ENCODE measurements at regions not wholly inside any gene's neighbourhood (a gene's known extent, or its start where the extent isn't known, plus 50 kb on each side); places are given as distances from the start of the nearest gene placed in this dataset.
A peak's percentile ranks its signal among the peaks of the same experiment; 100 is the strongest.

DNA sequence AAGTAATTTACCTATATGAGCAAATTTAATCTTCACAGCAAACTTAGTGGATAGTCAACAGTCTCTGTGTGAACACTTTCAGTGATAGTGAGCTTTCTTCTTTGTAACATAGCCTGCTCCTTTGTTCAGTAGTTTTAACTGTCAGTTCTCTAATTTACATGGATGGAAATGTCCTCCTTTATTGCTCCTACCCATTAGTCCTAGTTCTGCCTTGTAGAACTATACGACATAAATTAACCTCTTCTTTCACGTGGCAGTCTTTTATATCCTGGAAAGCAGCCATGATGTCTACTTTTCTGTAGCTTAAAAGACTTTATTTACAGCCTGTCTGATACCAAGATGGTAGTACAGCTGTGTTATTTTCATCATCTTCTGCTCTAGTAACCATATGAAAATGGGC, 143.6 kb downstream of the TANC2 start (continued):
- TF ChIP-seq, protein P1, sequence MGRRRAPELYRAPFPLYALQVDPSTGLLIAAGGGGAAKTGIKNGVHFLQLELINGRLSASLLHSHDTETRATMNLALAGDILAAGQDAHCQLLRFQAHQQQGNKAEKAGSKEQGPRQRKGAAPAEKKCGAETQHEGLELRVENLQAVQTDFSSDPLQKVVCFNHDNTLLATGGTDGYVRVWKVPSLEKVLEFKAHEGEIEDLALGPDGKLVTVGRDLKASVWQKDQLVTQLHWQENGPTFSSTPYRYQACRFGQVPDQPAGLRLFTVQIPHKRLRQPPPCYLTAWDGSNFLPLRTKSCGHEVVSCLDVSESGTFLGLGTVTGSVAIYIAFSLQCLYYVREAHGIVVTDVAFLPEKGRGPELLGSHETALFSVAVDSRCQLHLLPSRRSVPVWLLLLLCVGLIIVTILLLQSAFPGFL (CRISPR knock-in tag; IDR thresholded peaks at IDR 0.05; ENCODE audit: borderline replicate concordance): no peak

DNA sequence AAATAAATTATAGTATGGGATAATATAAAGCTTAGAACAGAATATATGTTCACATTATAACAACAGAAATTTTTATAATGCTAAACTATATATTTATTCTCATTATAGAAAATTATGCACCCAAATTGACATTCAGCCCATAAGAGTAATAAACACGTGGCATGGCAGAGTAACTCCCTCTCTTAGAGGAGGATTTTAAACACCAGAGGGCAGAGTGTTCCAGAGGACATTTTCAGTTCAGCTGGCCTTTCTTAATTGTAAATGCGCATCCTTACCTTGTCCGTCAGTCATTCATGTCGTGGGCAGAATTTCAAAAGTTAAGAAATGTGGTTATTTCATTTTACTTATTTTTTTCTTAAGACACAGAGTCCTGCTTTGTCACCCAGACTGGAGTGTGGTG, 147.1 kb downstream of the TANC2 start:
- ATAC-seq: no peak
- ChIA-PET POLR2A (no interaction called here), CTCF (interaction anchor here (1.0 to 1.8 kb wide), 3 partner anchors 24 to 294 kb away, joined by 3 to 9 read pairs (median 4); no protein-coding TSS in a partner anchor)
- TF ChIP-seq, protein P2, sequence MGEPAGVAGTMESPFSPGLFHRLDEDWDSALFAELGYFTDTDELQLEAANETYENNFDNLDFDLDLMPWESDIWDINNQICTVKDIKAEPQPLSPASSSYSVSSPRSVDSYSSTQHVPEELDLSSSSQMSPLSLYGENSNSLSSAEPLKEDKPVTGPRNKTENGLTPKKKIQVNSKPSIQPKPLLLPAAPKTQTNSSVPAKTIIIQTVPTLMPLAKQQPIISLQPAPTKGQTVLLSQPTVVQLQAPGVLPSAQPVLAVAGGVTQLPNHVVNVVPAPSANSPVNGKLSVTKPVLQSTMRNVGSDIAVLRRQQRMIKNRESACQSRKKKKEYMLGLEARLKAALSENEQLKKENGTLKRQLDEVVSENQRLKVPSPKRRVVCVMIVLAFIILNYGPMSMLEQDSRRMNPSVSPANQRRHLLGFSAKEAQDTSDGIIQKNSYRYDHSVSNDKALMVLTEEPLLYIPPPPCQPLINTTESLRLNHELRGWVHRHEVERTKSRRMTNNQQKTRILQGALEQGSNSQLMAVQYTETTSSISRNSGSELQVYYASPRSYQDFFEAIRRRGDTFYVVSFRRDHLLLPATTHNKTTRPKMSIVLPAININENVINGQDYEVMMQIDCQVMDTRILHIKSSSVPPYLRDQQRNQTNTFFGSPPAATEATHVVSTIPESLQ (CRISPR knock-in tag; IDR thresholded peaks at IDR 0.05): no peak
- TF ChIP-seq ETV6 (CRISPR knock-in tag; IDR thresholded peaks at IDR 0.05) (no peak), TCF7 (CRISPR knock-in tag; IDR thresholded peaks at IDR 0.05; ENCODE audit: low read depth) (no peak), FOXJ3 (CRISPR knock-in tag; IDR thresholded peaks at IDR 0.05; ENCODE audit: borderline replicate concordance) (no peak), JAZF1 (CRISPR knock-in tag; IDR thresholded peaks at IDR 0.05) (no peak)
- TF ChIP-seq, protein P3, sequence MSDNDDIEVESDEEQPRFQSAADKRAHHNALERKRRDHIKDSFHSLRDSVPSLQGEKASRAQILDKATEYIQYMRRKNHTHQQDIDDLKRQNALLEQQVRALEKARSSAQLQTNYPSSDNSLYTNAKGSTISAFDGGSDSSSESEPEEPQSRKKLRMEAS (CRISPR knock-in tag; IDR thresholded peaks at IDR 0.05): no peak
- TF ChIP-seq, protein P4, sequence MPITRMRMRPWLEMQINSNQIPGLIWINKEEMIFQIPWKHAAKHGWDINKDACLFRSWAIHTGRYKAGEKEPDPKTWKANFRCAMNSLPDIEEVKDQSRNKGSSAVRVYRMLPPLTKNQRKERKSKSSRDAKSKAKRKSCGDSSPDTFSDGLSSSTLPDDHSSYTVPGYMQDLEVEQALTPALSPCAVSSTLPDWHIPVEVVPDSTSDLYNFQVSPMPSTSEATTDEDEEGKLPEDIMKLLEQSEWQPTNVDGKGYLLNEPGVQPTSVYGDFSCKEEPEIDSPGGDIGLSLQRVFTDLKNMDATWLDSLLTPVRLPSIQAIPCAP (CRISPR knock-in tag; IDR thresholded peaks at IDR 0.05): no peak
- Mint-ChIP-seq H3K4me3 (no peak overlapping the region), H3K27me3 (ENCODE audit: low read depth) (no peaks in the 10 kb centered on the region), H3K36me3 (no peaks in the 10 kb centered on the region), H3K27ac (no peak overlapping the region), H3K9me3 (no peaks in the 10 kb centered on the region), H3K4me1 (no peaks in the 10 kb centered on the region)
- no peak for DNase-seq (ENCODE audit: low spot score)

DNA sequence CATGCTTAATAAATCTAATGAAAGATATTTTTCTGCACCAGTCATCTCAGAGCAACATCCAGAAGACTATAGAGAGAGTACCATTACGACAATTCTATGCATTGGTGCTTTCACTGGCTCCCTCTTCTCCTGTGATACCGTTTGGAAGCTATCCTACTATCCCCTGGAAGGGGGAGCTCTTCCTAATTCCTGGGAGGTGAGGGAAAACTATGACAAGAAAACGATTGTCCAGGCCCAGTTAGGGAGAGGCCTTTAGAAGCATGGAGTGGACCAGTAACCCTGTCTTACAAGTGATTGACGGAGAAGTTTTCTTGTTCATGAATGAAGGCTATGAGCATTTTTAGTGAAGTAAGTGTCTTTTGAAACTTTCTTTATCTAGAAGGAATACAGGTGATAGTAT, 150.2 kb downstream of the TANC2 start:
- H3K27me3 Mint-ChIP-seq (ENCODE audit: low read depth): no peaks in the 10 kb centered on the region
- no peak for DNase-seq (ENCODE audit: low spot score)
- POLR2A ChIA-PET: no interaction called here
- TF ChIP-seq, protein P5, sequence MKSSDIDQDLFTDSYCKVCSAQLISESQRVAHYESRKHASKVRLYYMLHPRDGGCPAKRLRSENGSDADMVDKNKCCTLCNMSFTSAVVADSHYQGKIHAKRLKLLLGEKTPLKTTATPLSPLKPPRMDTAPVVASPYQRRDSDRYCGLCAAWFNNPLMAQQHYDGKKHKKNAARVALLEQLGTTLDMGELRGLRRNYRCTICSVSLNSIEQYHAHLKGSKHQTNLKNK (CRISPR knock-in tag; IDR thresholded peaks at IDR 0.05): no peak
- TF ChIP-seq KAT7 (CRISPR knock-in tag; IDR thresholded peaks at IDR 0.05; ENCODE audit: borderline replicate concordance) (no peak), NR2C2 (CRISPR knock-in tag; IDR thresholded peaks at IDR 0.05) (no peak), TEAD1 (CRISPR knock-in tag; IDR thresholded peaks at IDR 0.05) (no peak), TP53 (CRISPR knock-in tag; IDR thresholded peaks at IDR 0.05) (no peak), ZNF416 (CRISPR knock-in tag; IDR thresholded peaks at IDR 0.05) (no peak)
- TF ChIP-seq, protein P6, sequence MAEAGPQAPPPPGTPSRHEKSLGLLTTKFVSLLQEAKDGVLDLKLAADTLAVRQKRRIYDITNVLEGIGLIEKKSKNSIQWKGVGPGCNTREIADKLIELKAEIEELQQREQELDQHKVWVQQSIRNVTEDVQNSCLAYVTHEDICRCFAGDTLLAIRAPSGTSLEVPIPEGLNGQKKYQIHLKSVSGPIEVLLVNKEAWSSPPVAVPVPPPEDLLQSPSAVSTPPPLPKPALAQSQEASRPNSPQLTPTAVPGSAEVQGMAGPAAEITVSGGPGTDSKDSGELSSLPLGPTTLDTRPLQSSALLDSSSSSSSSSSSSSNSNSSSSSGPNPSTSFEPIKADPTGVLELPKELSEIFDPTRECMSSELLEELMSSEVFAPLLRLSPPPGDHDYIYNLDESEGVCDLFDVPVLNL (CRISPR knock-in tag; IDR thresholded peaks at IDR 0.05; ENCODE audit: borderline replicate concordance, low read depth): no peak
- TF ChIP-seq, protein P7, sequence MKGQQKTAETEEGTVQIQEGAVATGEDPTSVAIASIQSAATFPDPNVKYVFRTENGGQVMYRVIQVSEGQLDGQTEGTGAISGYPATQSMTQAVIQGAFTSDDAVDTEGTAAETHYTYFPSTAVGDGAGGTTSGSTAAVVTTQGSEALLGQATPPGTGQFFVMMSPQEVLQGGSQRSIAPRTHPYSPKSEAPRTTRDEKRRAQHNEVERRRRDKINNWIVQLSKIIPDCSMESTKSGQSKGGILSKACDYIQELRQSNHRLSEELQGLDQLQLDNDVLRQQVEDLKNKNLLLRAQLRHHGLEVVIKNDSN (CRISPR knock-in tag; IDR thresholded peaks at IDR 0.05): no peak
- H3K9me3 Mint-ChIP-seq: no peaks in the 10 kb centered on the region
- peak; percentile 91 for ATAC-seq
- H3K27ac Mint-ChIP-seq: no peak overlapping the region
- no peaks in the 10 kb centered on the region for H3K4me1 Mint-ChIP-seq
- CTCF ChIA-PET: interaction anchor here (0.6 to 2.8 kb wide), 19 partner anchors 10 to 309 kb away, joined by 3 to 20 read pairs (median 4); no protein-coding TSS in a partner anchor
- no peak overlapping the region for H3K4me3 Mint-ChIP-seq
- H3K36me3 Mint-ChIP-seq: no peaks in the 10 kb centered on the region

Data from WTC11 (cell line).